ENCODE measurements at regions not wholly inside any gene's neighbourhood (a gene's known extent, or its start where the extent isn't known, plus 50 kb on each side); places are given as distances from the start of the nearest gene placed in this dataset.

DNA sequence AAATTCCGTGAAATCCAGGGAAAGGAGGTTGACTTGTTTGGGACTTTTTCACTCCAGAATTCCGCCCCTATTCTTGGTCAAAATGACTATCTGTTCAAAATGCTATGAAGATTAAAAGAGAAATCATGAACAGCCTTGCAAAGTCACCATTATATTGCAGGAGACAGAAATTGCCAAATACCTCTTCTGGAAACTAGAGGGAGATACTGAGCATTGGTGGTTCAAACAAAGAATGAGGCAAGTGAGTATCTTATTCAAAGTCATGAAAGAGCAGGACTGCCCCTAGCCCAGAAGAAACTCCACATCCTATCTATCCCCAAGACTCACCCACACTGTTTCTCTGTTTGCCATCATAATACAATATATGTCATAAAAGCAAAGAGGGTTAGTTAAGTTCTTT is 862.3 kb upstream of the POU3F3 start:
- no peak for TF ChIP-seq YY1 (IDR thresholded peaks at IDR 0.05; ENCODE audit: insufficient read depth, insufficient read length)
- TF ChIP-seq ZNF274 (IDR thresholded peaks at IDR 0.05; ENCODE audit: low read depth, low read length): no peak
